Sigmoid colon (tissue), 6 donors: ENCODE measurements at regions not wholly inside any gene's neighbourhood (a gene's known extent, or its start where the extent isn't known, plus 50 kb on each side); places are given as distances from the start of the nearest gene placed in this dataset.

Experiments used
- DNase-seq: peaks from one replicate; pipeline ENCODE4 v3.0.0-alpha.2; 2019
- H3K27ac ChIP-seq, 4 donors: fragments of 200-600 bp; sonication (generic); one replicate each; pipeline ENCODE4 v1.5.1; 2016 to 2019; ENCODE audit warnings: mild to moderate bottlenecking in 1 of 4
- H3K27me3 ChIP-seq, 3 donors: fragments of 200-600 bp; sonication (generic); one replicate each; pipeline ENCODE4 v1.5.1; 2019; ENCODE audit warnings: mild to moderate bottlenecking in 1 of 3
- H3K36me3 ChIP-seq, 4 donors: fragments of 200-600 bp; sonication (generic); one replicate each; pipeline ENCODE4 v1.5.1; 2016 to 2019
- H3K4me1 ChIP-seq, 4 donors: fragments of 200-600 bp; sonication (generic); one replicate each; pipeline ENCODE4 v1.5.1; 2017 to 2019
- H3K4me3 ChIP-seq, 4 donors: fragments of 200-600 bp; sonication (generic); one replicate each; pipeline ENCODE4 v1.5.1; 2017 to 2019; ENCODE audit warnings: mild to moderate bottlenecking in 2 of 4, moderate library complexity in 1 of 4
- H3K9me3 ChIP-seq, 4 donors: fragments of 200-600 bp in 3 of 4; sonication (generic) in 3 of 4; one replicate each; pipeline versions ENCODE4 v1.5.1 to v1.6.1; 2013 to 2019
- EP300 ChIP-seq, 4 donors: sonication (generic); formaldehyde crosslinking; IDR thresholded peaks; one replicate each; pipeline ENCODE4 v1.6.1; 2017; ENCODE audit warnings: antibody characterized with exemption in 4 of 4
- POLR2A ChIP-seq, 2 donors: fragments of 450-650 bp; IDR thresholded peaks; one replicate each; pipeline ENCODE4 v1.6.1; 2016; ENCODE audit warnings: antibody characterized with exemption in 2 of 2, mild to moderate bottlenecking in 2 of 2, moderate library complexity in 2 of 2
- POLR2AphosphoS5 ChIP-seq, 4 donors: sonication (generic); formaldehyde crosslinking; IDR thresholded peaks; one replicate each; pipeline ENCODE4 v1.6.1; 2017; ENCODE audit warnings: antibody characterized with exemption in 4 of 4
- WGBS, 2 donors: extraction: QIAGEN DNeasy Blood & Tissue Kit; methylation state at CpG; one replicate each; pipeline ENCODE4 v1.1.7; 2013; 5-methylcytosine and 5-hydroxymethylcytosine counted together
- intact Hi-C: fragments of 100-400 bp; cut with DNase I; formaldehyde crosslinking; loops from one replicate; pipeline ENCODE4 v1.15.1; 2023
- TF ChIP-seq, protein P1 (sequence below), 4 experiments: fragments of 450-650 bp in 3 of 4; fragments of 200-600 bp in 1 of 4; IDR thresholded peaks; one replicate each; pipeline ENCODE4 v1.5.1; 2016 to 2019; ENCODE audit warnings: antibody characterized with exemption in 4 of 4, mild to moderate bottlenecking in 3 of 4, moderate library complexity in 2 of 4
- donor health status: healthy with polysubstance abuse.
- donor health status: healthy.

DNA sequence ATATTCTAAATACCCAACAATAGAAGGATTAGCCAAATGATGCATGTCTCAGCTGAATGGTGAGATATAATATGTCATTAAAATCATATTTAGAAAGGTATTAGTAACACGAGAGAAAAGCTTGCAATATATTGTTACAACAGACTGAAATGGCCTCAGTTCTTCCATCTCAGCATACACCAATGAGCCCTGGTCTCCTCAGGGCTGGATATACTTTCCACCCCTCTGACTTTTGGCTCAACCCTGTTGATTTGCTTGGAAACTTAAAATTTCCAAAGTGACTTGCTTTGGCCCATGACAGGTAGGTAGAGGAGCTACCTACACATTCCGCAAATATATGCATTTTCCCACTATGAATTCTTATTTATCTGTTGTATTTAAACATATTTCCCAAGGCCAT, 908.1 kb upstream of the TMEM132C start:
- TF ChIP-seq POLR2AphosphoS5 (IDR thresholded peaks at IDR 0.05) (no peak), POLR2A (IDR thresholded peaks at IDR 0.05) (no peak), EP300 (IDR thresholded peaks at IDR 0.05) (no peak)
- TF ChIP-seq, protein P1, sequence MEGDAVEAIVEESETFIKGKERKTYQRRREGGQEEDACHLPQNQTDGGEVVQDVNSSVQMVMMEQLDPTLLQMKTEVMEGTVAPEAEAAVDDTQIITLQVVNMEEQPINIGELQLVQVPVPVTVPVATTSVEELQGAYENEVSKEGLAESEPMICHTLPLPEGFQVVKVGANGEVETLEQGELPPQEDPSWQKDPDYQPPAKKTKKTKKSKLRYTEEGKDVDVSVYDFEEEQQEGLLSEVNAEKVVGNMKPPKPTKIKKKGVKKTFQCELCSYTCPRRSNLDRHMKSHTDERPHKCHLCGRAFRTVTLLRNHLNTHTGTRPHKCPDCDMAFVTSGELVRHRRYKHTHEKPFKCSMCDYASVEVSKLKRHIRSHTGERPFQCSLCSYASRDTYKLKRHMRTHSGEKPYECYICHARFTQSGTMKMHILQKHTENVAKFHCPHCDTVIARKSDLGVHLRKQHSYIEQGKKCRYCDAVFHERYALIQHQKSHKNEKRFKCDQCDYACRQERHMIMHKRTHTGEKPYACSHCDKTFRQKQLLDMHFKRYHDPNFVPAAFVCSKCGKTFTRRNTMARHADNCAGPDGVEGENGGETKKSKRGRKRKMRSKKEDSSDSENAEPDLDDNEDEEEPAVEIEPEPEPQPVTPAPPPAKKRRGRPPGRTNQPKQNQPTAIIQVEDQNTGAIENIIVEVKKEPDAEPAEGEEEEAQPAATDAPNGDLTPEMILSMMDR (IDR thresholded peaks at IDR 0.05): no peak
- H3K4me3 ChIP-seq: no peak overlapping the region
- no peak overlapping the region for H3K27ac ChIP-seq
- no peaks in the 10 kb centered on the region for H3K36me3 ChIP-seq
- intact Hi-C loops: no loop called here
- H3K9me3 ChIP-seq: no peaks in the 10 kb centered on the region
- H3K4me1 ChIP-seq: no peaks in the 10 kb centered on the region
- 62 to 77% methylated on average over 2 of the region's 2 CpGs for WGBS, 2 donors
- no peak for DNase-seq
- no peaks in the 10 kb centered on the region for H3K27me3 ChIP-seq

DNA sequence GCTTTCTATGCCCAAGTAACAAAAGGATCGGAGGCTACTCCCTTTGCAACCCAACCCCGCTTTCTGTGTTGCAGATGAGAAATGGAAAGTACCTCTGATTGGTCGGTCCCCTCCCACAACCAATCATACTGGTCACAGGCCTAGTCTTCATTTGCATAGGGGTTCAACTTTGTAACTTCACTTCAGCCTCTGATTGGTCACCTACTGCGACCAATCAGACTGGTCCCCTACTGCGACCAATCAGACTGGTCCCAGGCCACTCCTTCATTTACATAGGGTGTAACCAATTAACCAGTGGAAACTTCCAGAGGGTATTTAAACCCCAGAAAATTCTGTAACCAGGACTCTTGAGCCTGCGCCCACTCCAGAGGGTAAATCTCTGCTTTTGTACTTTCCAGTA, 906.4 kb upstream of the TMEM132C start:
- Histone ChIP-seq H3K4me3 (no peak overlapping the region), H3K27me3 (no peaks in the 10 kb centered on the region), H3K27ac (no peak overlapping the region), H3K36me3 (no peaks in the 10 kb centered on the region), H3K9me3 (peaks cover 0 to 1% (median 0%) of the 10 kb centered on the region in 4 donors), H3K4me1 (no peaks in the 10 kb centered on the region)
- intact Hi-C loops: no loop called here
- DNase-seq: no peak
- WGBS, 2 donors: 89 to 91% methylated on average over 6 of the region's 6 CpGs
- TF ChIP-seq, protein P1 (IDR thresholded peaks at IDR 0.05): no peak

GRCh38 chr12:127362121-127362520, 904.8 kb upstream of the TMEM132C start:
- WGBS, 2 donors: 92 to 93% methylated on average over 4 of the region's 4 CpGs
- no peak for TF ChIP-seq POLR2A (IDR thresholded peaks at IDR 0.05)
- TF ChIP-seq, protein P1 (IDR thresholded peaks at IDR 0.05): no peak
- no peak for TF ChIP-seq EP300 (IDR thresholded peaks at IDR 0.05)
- TF ChIP-seq POLR2AphosphoS5 (IDR thresholded peaks at IDR 0.05): no peak
- Histone ChIP-seq H3K27me3 (no peaks in the 10 kb centered on the region), H3K4me3 (no peak overlapping the region), H3K9me3 (peaks cover 0 to 1% (median 0%) of the 10 kb centered on the region in 4 donors), H3K4me1 (no peaks in the 10 kb centered on the region), H3K36me3 (no peaks in the 10 kb centered on the region), H3K27ac (no peak overlapping the region)
- no peak for DNase-seq
- intact Hi-C loops: no loop called here

GRCh38 chr12:127363392-127363791, 903.6 kb upstream of the TMEM132C start:
- no peaks in the 10 kb centered on the region for H3K36me3 ChIP-seq
- WGBS, 2 donors: 47 to 53% methylated on average over 2 of the region's 2 CpGs
- H3K27me3 ChIP-seq: no peaks in the 10 kb centered on the region
- H3K9me3 ChIP-seq: peaks cover 0 to 1% (median 0%) of the 10 kb centered on the region in 4 donors
- intact Hi-C loops: no loop called here
- H3K4me1 ChIP-seq: no peaks in the 10 kb centered on the region
- H3K27ac ChIP-seq: no peak overlapping the region
- no peak overlapping the region for H3K4me3 ChIP-seq
- no peak for DNase-seq
- TF ChIP-seq POLR2AphosphoS5 (IDR thresholded peaks at IDR 0.05) (no peak), POLR2A (IDR thresholded peaks at IDR 0.05) (no peak), EP300 (IDR thresholded peaks at IDR 0.05) (no peak)
- TF ChIP-seq, protein P1 (IDR thresholded peaks at IDR 0.05): no peak

GRCh38 chr12:127373559-127373958, 893.4 kb upstream of the TMEM132C start:
- TF ChIP-seq POLR2AphosphoS5 (IDR thresholded peaks at IDR 0.05): no peak
- no peak for TF ChIP-seq EP300 (IDR thresholded peaks at IDR 0.05)
- no peak for TF ChIP-seq POLR2A (IDR thresholded peaks at IDR 0.05)
- TF ChIP-seq, protein P1 (IDR thresholded peaks at IDR 0.05): no peak
- Histone ChIP-seq H3K27me3 (no peaks in the 10 kb centered on the region), H3K36me3 (no peaks in the 10 kb centered on the region), H3K4me1 (no peaks in the 10 kb centered on the region), H3K27ac (no peak overlapping the region), H3K9me3 (no peaks in the 10 kb centered on the region), H3K4me3 (no peak overlapping the region)
- DNase-seq: no peak
- intact Hi-C loops: no loop called here
- WGBS, 2 donors: 85 to 87% methylated on average over 4 of the region's 4 CpGs
